CD4-positive, alpha-beta T cell (primary cell): ENCODE measurements at regions not wholly inside any gene's neighbourhood (a gene's known extent, or its start where the extent isn't known, plus 50 kb on each side); places are given as distances from the start of the nearest gene placed in this dataset.

Experiments used
- ATAC-seq: fragments of 200-7000 bp; cut with Tn5 transposase; one replicate; pipeline ENCODE4 v1.10.0; 2022; ENCODE audit warnings: mild to moderate bottlenecking; ENCODE audit not compliant: poor library complexity
- CTCF ChIA-PET: fragments of 350-600 bp; sonication (Branson Sonifier 250); formaldehyde crosslinking; loops from one replicate; lab custom pipeline; 2021; ENCODE audit warnings: antibody characterized with exemption, inconsistent platforms; lab: Charles Lee
- POLR2A ChIA-PET: fragments of 350-600 bp; sonication (Branson Sonifier 250); formaldehyde crosslinking; loops from one replicate; lab custom pipeline; 2021; ENCODE audit warnings: antibody characterized with exemption, inconsistent platforms; lab: Charles Lee
- DNase-seq, 14 experiments: peaks; one replicate each; pipeline ENCODE4 v3.0.0-alpha.2; 2013 to 2020; ENCODE audit warnings: mixed read lengths in 2 of 14
- H3K27ac ChIP-seq, 2 donors: one replicate each; pipeline versions ENCODE4 v1.5.1 to v1.7.0; 2013; ENCODE audit warnings: low read length in 2 of 2, low read depth in 1 of 2, mild to moderate bottlenecking in 1 of 2
- H3K27me3 ChIP-seq, 2 experiments: 1 replicate in 1 of 2; 2 replicates in 1 of 2; pipeline versions ENCODE4 v1.6.1 to v1.7.0; 2013; ENCODE audit warnings: low read length in 2 of 2, control low read depth in 1 of 2, mild to moderate bottlenecking in 1 of 2, moderate library complexity in 1 of 2; ENCODE audit not compliant: insufficient read depth in 2 of 2, control insufficient read depth in 1 of 2
- H3K36me3 ChIP-seq: one replicate; pipeline ENCODE4 v1.6.1; 2013; ENCODE audit warnings: low read length, control low read depth; ENCODE audit not compliant: insufficient read depth
- H3K4me1 ChIP-seq: one replicate; pipeline ENCODE4 v1.6.1; 2013; ENCODE audit warnings: low read length, control low read depth; ENCODE audit not compliant: insufficient read depth
- H3K4me3 ChIP-seq: one replicate; pipeline ENCODE4 v1.5.1; 2013; ENCODE audit warnings: mild to moderate bottlenecking, low read length, moderate library complexity
- H3K9me3 ChIP-seq, 2 experiments: 1 replicate in 1 of 2; 2 replicates in 1 of 2; pipeline versions ENCODE4 v1.6.1 to v1.7.0; 2013; ENCODE audit warnings: low read length in 2 of 2, mild to moderate bottlenecking in 2 of 2, control low read depth in 1 of 2, moderate library complexity in 1 of 2; ENCODE audit not compliant: control insufficient read depth in 1 of 2, insufficient read depth in 1 of 2
- H3K27ac Mint-ChIP-seq: one replicate; pipeline ENCODE4 v1.8.0; 2020; ENCODE audit warnings: mixed read lengths
- H3K27me3 Mint-ChIP-seq: one replicate; pipeline ENCODE4 v1.8.0; 2021; ENCODE audit warnings: mixed read lengths
- H3K36me3 Mint-ChIP-seq: one replicate; pipeline ENCODE4 v1.8.0; 2021; ENCODE audit warnings: low read depth, mixed read lengths
- H3K4me1 Mint-ChIP-seq: one replicate; pipeline ENCODE4 v1.8.0; 2021; ENCODE audit warnings: low read depth, mixed read lengths
- H3K4me3 Mint-ChIP-seq: one replicate; pipeline ENCODE4 v1.8.0; 2020; ENCODE audit warnings: mild to moderate bottlenecking, mixed read lengths
- H3K9me3 Mint-ChIP-seq: one replicate; pipeline ENCODE4 v1.8.0; 2020; ENCODE audit warnings: mixed read lengths
- intact Hi-C, 2 experiments: fragments of 100-400 bp; cut with DNase I in 1 of 2; cut with micrococcal nuclease in 1 of 2; formaldehyde crosslinking; loops; one replicate each; pipeline versions ENCODE4 v1.15.1 to v1.9.0; 2023 to 2025; cut with DNase I, micrococcal nuclease
- TF ChIP-seq, protein P1 (sequence below): fragments of 200-600 bp; IDR thresholded peaks from one replicate; pipeline ENCODE4 v1.8.0; 2022; ENCODE audit warnings: antibody characterized with exemption, mild to moderate bottlenecking

DNA sequence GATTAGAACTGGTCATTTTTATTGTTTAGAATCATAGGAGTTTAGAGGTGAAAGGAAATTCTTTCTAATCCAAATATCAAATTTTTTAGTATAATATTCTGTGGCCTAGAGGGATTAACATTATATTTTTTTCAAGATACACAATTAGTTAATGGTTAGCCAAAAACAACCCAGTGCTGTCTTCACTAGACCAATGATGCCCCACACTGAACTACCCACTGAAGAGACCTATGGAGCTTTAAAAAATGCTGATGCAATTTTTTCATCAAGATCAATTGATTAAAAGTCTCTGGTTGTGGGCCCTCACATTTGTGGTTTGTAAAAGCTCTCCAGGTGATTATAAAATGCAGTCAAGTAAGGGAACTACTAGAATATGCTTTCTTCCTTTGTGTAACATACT is 274.1 kb upstream of the C9orf72 start:
- Histone ChIP-seq H3K4me1 (no peaks in the 10 kb centered on the region), H3K27ac (no peak overlapping the region), H3K4me3 (no peak overlapping the region), H3K27me3 (no peaks in the 10 kb centered on the region), H3K9me3 (no peaks in the 10 kb centered on the region), H3K36me3 (no peaks in the 10 kb centered on the region)
- peaks cover 17% of the 10 kb centered on the region for H3K27me3 Mint-ChIP-seq
- no peaks in the 10 kb centered on the region for H3K36me3 Mint-ChIP-seq
- intact Hi-C loops: no loop called here
- DNase-seq: no peak
- ATAC-seq: no peak
- CTCF ChIA-PET: no interaction called here
- H3K27ac Mint-ChIP-seq: no peak overlapping the region
- H3K4me3 Mint-ChIP-seq: no peak overlapping the region
- no peaks in the 10 kb centered on the region for H3K4me1 Mint-ChIP-seq
- TF ChIP-seq, protein P1, sequence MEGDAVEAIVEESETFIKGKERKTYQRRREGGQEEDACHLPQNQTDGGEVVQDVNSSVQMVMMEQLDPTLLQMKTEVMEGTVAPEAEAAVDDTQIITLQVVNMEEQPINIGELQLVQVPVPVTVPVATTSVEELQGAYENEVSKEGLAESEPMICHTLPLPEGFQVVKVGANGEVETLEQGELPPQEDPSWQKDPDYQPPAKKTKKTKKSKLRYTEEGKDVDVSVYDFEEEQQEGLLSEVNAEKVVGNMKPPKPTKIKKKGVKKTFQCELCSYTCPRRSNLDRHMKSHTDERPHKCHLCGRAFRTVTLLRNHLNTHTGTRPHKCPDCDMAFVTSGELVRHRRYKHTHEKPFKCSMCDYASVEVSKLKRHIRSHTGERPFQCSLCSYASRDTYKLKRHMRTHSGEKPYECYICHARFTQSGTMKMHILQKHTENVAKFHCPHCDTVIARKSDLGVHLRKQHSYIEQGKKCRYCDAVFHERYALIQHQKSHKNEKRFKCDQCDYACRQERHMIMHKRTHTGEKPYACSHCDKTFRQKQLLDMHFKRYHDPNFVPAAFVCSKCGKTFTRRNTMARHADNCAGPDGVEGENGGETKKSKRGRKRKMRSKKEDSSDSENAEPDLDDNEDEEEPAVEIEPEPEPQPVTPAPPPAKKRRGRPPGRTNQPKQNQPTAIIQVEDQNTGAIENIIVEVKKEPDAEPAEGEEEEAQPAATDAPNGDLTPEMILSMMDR: no peak
- POLR2A ChIA-PET: no interaction called here
- H3K9me3 Mint-ChIP-seq: no peaks in the 10 kb centered on the region

DNA sequence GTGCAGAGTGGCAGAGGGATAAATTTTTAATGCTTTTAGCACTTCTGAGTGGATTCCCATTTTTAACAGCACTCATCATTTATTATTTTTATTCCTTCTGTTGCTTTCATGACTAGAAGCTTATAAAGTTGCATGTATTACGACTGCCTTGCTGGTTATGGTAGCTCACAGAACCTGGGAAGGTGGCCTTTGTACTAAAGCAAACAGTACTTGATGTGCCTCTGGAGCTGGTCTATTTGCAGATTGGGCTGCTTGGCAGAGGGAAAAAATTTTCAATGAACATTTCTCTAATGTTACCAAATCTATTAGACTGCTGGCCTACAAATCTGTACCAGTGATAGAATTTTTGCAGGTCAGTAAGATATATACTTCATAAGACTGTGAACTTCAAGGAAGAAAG is 274.5 kb upstream of the C9orf72 start:
- ChIA-PET POLR2A (no interaction called here), CTCF (no interaction called here)
- ATAC-seq (no peak), DNase-seq (no peak)
- H3K36me3 ChIP-seq: no peaks in the 10 kb centered on the region
- H3K4me1 Mint-ChIP-seq: no peaks in the 10 kb centered on the region
- no peaks in the 10 kb centered on the region for H3K36me3 Mint-ChIP-seq
- H3K27me3 Mint-ChIP-seq: peaks cover 17% of the 10 kb centered on the region
- no peak overlapping the region for H3K4me3 ChIP-seq
- H3K9me3 ChIP-seq: no peaks in the 10 kb centered on the region
- H3K9me3 Mint-ChIP-seq: no peaks in the 10 kb centered on the region
- H3K27me3 ChIP-seq: no peaks in the 10 kb centered on the region
- H3K4me3 Mint-ChIP-seq: no peak overlapping the region
- H3K27ac Mint-ChIP-seq: no peak overlapping the region
- H3K27ac ChIP-seq: no peak overlapping the region
- no peaks in the 10 kb centered on the region for H3K4me1 ChIP-seq
- TF ChIP-seq, protein P1: no peak
- intact Hi-C loops: no loop called here

DNA sequence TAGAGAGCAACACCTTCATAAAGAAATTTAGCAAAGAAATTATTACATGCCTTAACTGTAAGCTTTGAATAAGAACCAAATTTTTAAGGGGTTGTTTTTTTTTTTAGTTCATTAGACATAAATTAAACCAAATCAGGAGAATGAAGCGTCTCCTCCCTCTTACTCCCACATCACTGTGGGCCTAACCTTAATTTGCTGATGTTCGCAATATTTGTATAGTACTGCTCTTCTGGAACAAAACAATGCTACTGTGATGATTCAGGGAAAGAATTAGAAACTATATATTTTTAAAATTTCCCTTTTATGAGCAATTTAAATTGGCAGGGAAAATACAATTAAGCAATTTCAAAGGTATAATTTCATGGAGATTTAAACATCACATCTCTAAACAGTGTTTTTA is 275.0 kb upstream of the C9orf72 start:
- H3K27me3 ChIP-seq: no peaks in the 10 kb centered on the region
- POLR2A ChIA-PET: no interaction called here
- no peaks in the 10 kb centered on the region for H3K4me1 Mint-ChIP-seq
- H3K9me3 ChIP-seq: no peaks in the 10 kb centered on the region
- no peaks in the 10 kb centered on the region for H3K4me1 ChIP-seq
- H3K4me3 ChIP-seq: no peak overlapping the region
- no peaks in the 10 kb centered on the region for H3K9me3 Mint-ChIP-seq
- H3K4me3 Mint-ChIP-seq: no peak overlapping the region
- no peak overlapping the region for H3K27ac Mint-ChIP-seq
- H3K36me3 Mint-ChIP-seq: no peaks in the 10 kb centered on the region
- H3K27ac ChIP-seq: no peak overlapping the region
- ATAC-seq (no peak), DNase-seq (no peak)
- intact Hi-C loops: no loop called here
- H3K36me3 ChIP-seq: no peaks in the 10 kb centered on the region
- peaks cover 17% of the 10 kb centered on the region for H3K27me3 Mint-ChIP-seq
- TF ChIP-seq, protein P1: no peak
- CTCF ChIA-PET: no interaction called here
